ENCODE measurements at regions not wholly inside any gene's neighbourhood (a gene's known extent, or its start where the extent isn't known, plus 50 kb on each side); places are given as distances from the start of the nearest gene placed in this dataset.

DNA sequence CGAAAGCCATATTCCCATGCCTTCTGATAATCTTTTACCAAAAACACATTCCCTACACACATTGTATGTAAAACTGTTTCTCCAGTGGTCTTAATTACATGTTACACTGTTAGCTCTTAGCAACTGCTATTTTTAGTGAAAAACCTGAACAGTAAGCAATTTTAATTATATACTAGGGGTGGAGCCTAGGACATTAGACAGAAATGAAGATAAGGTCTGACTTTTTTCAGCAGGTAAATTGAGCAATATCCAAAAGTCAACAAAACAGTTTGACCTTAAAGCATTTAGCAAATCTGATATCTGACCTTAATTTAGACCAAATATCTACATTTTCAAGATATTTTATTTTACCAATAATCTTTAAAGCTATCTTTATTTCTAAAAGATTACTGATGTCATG lies 60.2 kb downstream of the PDE6H start:
- DNase-seq (no peak), ATAC-seq (ENCODE audit: low read depth in 2 of 2) (no peak)
- Mint-ChIP-seq H3K9me3 (peaks cover 3 to 34% (median 7%) of the 10 kb centered on the region in 7 donors), H3K27me3 (peaks cover 23 to 61% (median 40%) of the 10 kb centered on the region in 3 donors), H3K36me3 (peaks cover 7 to 8% of the 10 kb centered on the region in 2 donors), H3K4me1 (no peaks in the 10 kb centered on the region), H3K4me3 (no peak overlapping the region), H3K27ac (no peak overlapping the region)

DNA sequence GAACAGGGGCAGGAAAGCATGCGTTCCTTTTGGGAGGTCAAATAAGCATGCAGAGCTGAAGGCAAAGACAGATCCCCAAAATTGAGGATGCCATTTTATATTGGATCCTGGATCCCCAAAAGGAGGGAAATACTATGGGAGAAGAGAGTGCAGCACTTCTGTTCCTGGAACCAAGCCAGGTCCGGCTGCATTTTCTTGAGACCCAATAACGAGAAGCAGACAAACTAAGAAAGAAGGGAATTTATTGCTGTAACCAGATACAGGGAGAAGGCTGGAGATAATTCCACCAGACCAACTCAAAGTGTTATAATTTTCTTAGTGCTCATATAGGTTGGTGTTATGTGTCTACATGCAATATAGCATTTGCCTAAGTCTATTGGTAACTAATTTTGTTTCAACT lies 60.8 kb downstream of the PDE6H start:
- ATAC-seq (ENCODE audit: low read depth in 2 of 2) (no peak), DNase-seq (no peak)
- Mint-ChIP-seq H3K27me3 (peaks cover 23 to 57% (median 39%) of the 10 kb centered on the region in 3 donors), H3K4me1 (no peaks in the 10 kb centered on the region), H3K4me3 (no peak overlapping the region), H3K27ac (no peak overlapping the region), H3K36me3 (peaks cover 7 to 8% of the 10 kb centered on the region in 2 donors), H3K9me3 (peaks cover under 1 to 28% (median 3%) of the 10 kb centered on the region in 7 donors)

DNA sequence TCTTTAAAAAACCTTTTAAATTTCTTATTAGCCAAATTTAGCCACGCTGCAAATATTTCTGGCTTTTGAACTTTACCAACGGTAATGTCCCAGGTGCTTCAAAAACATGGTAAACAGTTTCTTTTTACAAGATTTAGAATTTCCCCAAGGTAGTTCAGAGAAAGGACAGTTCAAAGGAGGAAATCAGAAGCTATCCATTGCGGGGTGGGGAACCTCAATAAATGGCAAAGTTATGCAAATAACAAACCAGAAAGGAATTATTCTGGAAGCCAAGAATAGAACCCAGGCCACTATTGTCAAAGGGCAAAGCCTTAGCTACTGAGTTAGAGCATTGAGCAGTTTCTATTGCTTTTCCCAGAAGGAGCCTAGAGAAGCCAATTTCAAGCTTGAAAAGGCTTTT lies 62.3 kb downstream of the PDE6H start:
- H3K4me1 Mint-ChIP-seq, result no peaks in the 10 kb centered on the region
- peaks cover 23 to 42% (median 28%) of the 10 kb centered on the region in 3 donors for H3K27me3 Mint-ChIP-seq
- ATAC-seq (ENCODE audit: low read depth in 2 of 2) (no peak), DNase-seq (no peak)
- H3K27ac Mint-ChIP-seq, result no peak overlapping the region
- no peak overlapping the region for H3K4me3 Mint-ChIP-seq
- peaks cover 0 to 8% of the 10 kb centered on the region in 2 donors for H3K36me3 Mint-ChIP-seq
- H3K9me3 Mint-ChIP-seq, result peaks cover 0 to 15% (median 0%) of the 10 kb centered on the region in 7 donors

DNA sequence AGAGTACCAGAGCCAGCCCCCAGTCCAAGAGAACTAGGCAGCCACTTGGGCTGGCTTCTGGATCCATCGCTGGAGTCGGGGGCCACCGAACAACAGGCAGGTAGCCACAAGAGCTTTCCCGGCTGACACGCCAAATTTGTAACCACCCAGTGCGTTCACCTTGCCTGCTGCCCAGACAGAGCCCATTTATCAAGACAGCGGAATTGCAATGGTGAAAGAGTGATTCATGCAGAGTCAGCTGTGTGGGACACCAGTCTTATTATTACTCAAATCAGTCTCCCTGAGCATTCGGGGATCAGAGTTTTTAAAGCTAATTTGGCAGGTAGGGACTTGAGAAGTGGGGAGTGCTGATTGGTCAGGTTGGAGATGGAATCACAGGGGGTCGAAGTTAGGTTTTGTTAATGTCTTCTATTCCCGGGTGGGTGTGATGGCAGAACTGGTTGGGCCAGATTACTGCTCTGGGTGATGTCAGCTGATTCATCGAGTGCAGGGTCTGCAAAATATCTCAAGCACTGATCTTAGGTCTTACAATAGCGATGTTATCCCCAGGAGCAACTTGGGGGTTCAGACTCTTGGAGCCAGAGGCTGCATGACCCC lies 64.3 kb downstream of the PDE6H start:
- Mint-ChIP-seq H3K27ac (no peak overlapping the region), H3K4me1 (no peaks in the 10 kb centered on the region), H3K36me3 (peaks cover 0 to 8% of the 10 kb centered on the region in 2 donors), H3K4me3 (no peak overlapping the region), H3K9me3 (no peaks in the 10 kb centered on the region), H3K27me3 (peaks cover 26 to 46% (median 29%) of the 10 kb centered on the region in 3 donors)
- ATAC-seq (ENCODE audit: low read depth in 2 of 2) (no peak), DNase-seq (no peak)

DNA sequence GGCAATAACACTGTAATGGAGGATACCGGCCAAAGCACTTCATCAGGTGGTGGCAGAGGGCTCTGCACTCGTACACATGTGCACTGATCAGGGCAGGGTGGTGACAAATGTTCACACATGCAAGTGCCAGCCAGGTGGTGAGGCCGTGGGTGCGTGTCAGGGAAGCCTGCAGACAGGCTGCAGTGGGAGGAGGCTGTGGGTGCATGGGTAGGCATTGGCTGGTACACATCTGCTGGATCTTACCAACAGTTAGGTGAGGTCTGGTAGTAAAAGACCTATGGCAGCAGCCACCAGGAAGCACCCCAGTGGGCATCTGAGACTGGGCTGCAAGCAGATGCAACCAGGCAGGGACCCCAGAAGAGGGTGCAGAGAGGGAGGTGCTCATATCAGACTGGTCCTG lies 65.3 kb downstream of the PDE6H start:
- Mint-ChIP-seq H3K4me1 (no peaks in the 10 kb centered on the region), H3K9me3 (no peaks in the 10 kb centered on the region), H3K36me3 (peaks cover 0 to 8% of the 10 kb centered on the region in 2 donors), H3K27me3 (peaks cover 26 to 51% (median 33%) of the 10 kb centered on the region in 3 donors), H3K27ac (peak overlapping the region in 1 of 6 donors; percentile 45), H3K4me3 (no peak overlapping the region)
- DNase-seq, result no peak
- no peak for ATAC-seq (ENCODE audit: low read depth in 2 of 2)

DNA sequence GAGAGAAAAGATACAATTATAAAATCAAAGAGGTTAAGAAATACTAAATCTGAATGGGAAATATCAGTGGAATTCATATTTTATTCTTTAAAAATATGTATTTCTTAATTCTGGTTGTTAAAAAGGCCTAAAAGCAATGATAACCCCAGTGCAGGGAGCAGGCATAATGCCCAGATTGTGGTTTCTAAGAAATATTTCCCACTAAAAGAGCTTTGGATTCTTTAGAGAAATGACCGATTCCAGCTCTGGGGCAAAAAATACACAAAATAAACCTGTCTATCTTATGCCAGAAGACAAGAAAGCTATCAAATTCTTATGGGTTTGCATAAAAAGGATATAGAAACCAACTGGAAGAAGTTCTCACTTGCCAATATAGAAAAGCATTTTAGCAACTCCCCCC lies 71.6 kb downstream of the PDE6H start:
- Mint-ChIP-seq H3K4me3 (no peak overlapping the region), H3K27me3 (peaks cover 4 to 37% (median 29%) of the 10 kb centered on the region in 3 donors), H3K4me1 (no peaks in the 10 kb centered on the region), H3K36me3 (no peaks in the 10 kb centered on the region), H3K27ac (no peak overlapping the region), H3K9me3 (no peaks in the 10 kb centered on the region)
- DNase-seq, result no peak
- ATAC-seq (ENCODE audit: low read depth in 2 of 2), result no peak

DNA sequence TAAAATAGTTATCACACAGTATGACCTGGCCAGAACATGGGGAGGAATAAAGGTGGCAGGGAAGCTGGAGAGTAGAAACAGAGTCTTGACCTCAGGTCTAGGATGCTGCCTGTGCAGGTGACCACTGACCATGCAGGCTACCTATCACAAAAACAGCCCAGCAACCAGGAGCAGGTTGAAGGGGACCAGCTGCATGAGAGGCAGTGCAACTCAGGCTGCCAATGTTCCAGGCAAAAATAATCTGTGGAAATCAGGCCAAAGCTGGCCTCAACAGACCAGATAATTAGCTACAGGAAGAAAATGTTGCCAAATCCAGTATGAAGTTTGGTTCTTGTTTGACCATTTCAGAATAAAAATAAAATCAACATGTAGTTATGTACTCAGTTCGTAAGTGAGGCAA lies 72.6 kb downstream of the PDE6H start:
- Mint-ChIP-seq H3K4me3 (no peak overlapping the region), H3K27ac (no peak overlapping the region), H3K9me3 (no peaks in the 10 kb centered on the region), H3K27me3 (peaks cover 4 to 37% (median 29%) of the 10 kb centered on the region in 3 donors), H3K4me1 (no peaks in the 10 kb centered on the region), H3K36me3 (no peaks in the 10 kb centered on the region)
- DNase-seq (no peak), ATAC-seq (ENCODE audit: low read depth in 2 of 2) (no peak)

DNA sequence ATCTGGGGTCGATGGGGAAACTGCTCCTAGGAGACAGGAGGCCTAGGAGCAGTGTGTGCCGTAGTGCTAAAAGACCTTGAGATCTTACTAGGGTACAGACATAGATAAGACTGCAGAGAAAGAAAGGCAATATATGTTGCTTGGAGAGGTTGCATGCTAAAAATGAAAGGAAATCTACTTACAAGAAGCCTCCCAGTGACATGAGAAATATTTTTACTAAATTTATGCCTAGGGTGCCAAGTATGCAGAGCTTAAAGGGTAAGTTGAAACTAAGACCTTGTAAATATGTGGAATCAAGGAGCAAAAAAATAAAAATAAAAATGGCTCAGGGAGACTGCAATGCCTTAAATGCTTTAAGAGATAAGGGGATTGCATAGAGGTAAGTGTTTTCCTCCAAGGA lies 74.8 kb downstream of the PDE6H start:
- H3K4me1 Mint-ChIP-seq, result no peaks in the 10 kb centered on the region
- no peak for DNase-seq
- H3K27me3 Mint-ChIP-seq, result peaks cover 12 to 28% (median 27%) of the 10 kb centered on the region in 3 donors
- no peaks in the 10 kb centered on the region for H3K36me3 Mint-ChIP-seq
- H3K27ac Mint-ChIP-seq, result no peak overlapping the region
- ATAC-seq (ENCODE audit: low read depth in 2 of 2), result no peak
- H3K4me3 Mint-ChIP-seq, result no peak overlapping the region
- H3K9me3 Mint-ChIP-seq, result no peaks in the 10 kb centered on the region

DNA sequence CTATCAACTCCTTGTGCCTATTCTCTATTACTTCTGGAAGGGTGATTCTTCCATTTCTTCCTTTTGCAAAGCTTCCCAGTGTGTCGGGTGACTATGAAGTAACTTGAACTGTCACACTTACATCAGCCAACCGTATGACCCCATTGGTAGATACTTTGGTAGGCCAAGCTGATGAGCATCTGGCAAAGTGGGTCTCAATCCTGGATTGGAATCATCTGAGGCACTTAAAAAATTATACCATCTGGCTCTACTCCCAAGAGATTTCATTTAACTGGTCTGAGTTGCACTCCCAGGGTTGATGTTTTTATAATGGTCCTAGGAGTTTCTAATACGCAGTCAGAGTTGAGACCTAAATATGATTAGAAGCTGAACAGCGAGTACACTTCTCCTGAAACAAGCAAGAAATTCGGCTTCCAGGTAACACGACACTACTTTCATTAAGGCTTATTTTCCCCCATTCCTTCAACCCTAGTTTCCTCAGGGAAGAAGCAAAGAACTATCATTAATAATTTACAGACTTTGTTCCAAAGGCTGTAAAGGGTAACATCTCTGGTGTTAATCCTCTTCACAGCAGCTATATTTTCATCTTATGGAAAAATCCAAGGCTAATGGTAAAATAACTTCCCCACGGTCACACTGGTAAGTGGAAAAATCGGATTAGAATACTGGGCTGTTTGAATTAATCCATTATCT lies 76.8 kb downstream of the PDE6H start:
- DNase-seq (no peak), ATAC-seq (ENCODE audit: low read depth in 2 of 2) (no peak)
- Mint-ChIP-seq H3K27ac (no peak overlapping the region), H3K9me3 (no peaks in the 10 kb centered on the region), H3K36me3 (no peaks in the 10 kb centered on the region), H3K4me1 (no peaks in the 10 kb centered on the region), H3K27me3 (peaks cover 15 to 26% (median 25%) of the 10 kb centered on the region in 3 donors), H3K4me3 (no peak overlapping the region)

DNA sequence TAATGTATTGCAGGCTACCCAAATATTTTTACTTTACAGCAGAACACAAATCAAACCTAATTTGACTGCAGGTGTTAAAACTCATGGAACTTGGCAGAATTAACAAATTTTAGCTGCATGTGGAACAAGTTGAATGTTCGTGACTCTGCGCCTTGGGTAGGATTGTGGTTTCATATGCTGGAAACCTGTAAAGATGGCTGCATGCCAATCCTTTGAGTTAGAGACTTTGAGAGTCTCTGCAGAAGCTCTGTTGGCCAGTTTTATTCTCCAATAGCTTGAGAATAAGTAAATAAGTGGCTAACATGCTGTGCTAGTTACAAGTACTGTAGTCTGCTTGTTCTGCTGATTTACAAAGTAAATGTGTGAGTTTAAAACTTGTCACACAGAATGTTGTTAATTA lies 77.8 kb downstream of the PDE6H start:
- Mint-ChIP-seq H3K4me3 (no peak overlapping the region), H3K9me3 (no peaks in the 10 kb centered on the region), H3K36me3 (no peaks in the 10 kb centered on the region), H3K27me3 (peaks cover 15 to 29% (median 26%) of the 10 kb centered on the region in 3 donors), H3K27ac (no peak overlapping the region), H3K4me1 (no peaks in the 10 kb centered on the region)
- DNase-seq, result no peak
- ATAC-seq (ENCODE audit: low read depth in 2 of 2), result no peak

DNA sequence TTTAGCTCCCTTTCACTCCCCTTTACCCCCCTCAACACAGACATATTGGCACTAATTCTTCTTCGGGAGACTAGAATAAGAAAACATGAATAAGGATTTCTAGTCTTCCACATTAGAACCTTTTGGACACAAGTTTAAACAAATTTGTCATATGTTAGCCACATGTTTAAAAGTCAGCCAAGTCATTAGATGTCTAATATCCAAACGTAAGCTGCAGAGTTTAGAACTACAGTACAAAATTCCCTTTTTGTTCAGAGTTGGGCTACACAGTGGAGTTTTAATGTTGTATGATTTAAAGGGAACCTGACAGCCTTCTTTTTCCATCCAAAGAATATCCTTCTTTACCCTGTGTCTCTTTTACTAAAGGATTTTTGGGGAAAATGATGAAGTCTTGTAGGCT lies 79.8 kb downstream of the PDE6H start:
- Mint-ChIP-seq H3K27ac (no peak overlapping the region), H3K36me3 (no peaks in the 10 kb centered on the region), H3K27me3 (peaks cover 8 to 17% (median 17%) of the 10 kb centered on the region in 3 donors), H3K9me3 (no peaks in the 10 kb centered on the region), H3K4me3 (no peak overlapping the region), H3K4me1 (no peaks in the 10 kb centered on the region)
- DNase-seq (no peak), ATAC-seq (ENCODE audit: low read depth in 2 of 2) (no peak)

DNA sequence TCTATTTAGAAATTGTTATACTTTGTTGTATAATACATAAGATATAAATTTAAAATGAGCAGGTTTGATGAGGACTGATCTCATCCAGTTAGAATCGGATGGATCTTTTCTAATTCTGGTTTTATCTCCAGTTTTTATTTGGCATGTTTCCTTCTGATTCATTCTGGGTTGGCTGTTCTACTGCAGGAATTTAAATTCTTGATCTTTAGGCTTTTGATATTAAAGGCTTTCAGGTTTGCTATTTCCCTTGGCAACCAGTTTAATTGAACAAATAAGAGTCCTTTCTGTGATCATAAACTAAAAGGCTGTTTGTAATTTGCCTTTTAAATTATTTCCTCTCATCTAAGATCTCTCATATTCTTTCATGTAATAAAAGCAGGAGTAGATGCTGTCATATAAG lies 83.4 kb downstream of the PDE6H start:
- peaks cover 9 to 34% (median 14%) of the 10 kb centered on the region in 3 donors for H3K27me3 Mint-ChIP-seq
- no peaks in the 10 kb centered on the region for H3K36me3 Mint-ChIP-seq
- no peaks in the 10 kb centered on the region for H3K4me1 Mint-ChIP-seq
- H3K4me3 Mint-ChIP-seq, result no peak overlapping the region
- no peak for DNase-seq
- H3K9me3 Mint-ChIP-seq, result peaks cover 0 to 3% (median 0%) of the 10 kb centered on the region in 7 donors
- no peak overlapping the region for H3K27ac Mint-ChIP-seq
- no peak for ATAC-seq (ENCODE audit: low read depth in 2 of 2)
